ENCODE measurements at regions not wholly inside any gene's neighbourhood (a gene's known extent, or its start where the extent isn't known, plus 50 kb on each side); places are given as distances from the start of the nearest gene placed in this dataset.

GRCh38 chr2:120470041-120470965 lies 124.4 kb downstream of the INHBB start (continued):
- TF ChIP-seq ARID5B (CRISPR knock-in tag; IDR thresholded peaks at IDR 0.05), result peak; percentile 96
- TF ChIP-seq ZSCAN29 (CRISPR knock-in tag; conservative IDR thresholded peaks at IDR 0.05), result peak; percentile 98
- TF ChIP-seq SKIL (CRISPR knock-in tag; IDR thresholded peaks at IDR 0.05; ENCODE audit: borderline replicate concordance), result peak; percentile 82; the same call in 1 of the 2 replicates
- no peak for TF ChIP-seq LBX2 (CRISPR knock-in tag; IDR thresholded peaks at IDR 0.05; ENCODE audit: borderline replicate concordance)
- no peak for TF ChIP-seq NCOA1 (CRISPR knock-in tag; IDR thresholded peaks at IDR 0.05)
- no peak for TF ChIP-seq MAFK (conservative IDR thresholded peaks at IDR 0.05 in 1 of 2, IDR thresholded peaks at IDR 0.05 in 1 of 2; ENCODE audit: low read length in 2 of 2)
- no peak for TF ChIP-seq FIP1L1 (IDR thresholded peaks at IDR 0.05; ENCODE audit: borderline replicate concordance, insufficient read depth, low read depth, low read length)
- peak; percentile 75; the same call in 1 of the 2 replicates for TF ChIP-seq RBAK (CRISPR knock-in tag; IDR thresholded peaks at IDR 0.05)
- TF ChIP-seq SIX1 (CRISPR knock-in tag; IDR thresholded peaks at IDR 0.05; ENCODE audit: borderline replicate concordance), result peak; percentile 30; the same call in 1 of the 2 replicates
- no peak for TF ChIP-seq USF2 (IDR thresholded peaks at IDR 0.05; ENCODE audit: low read depth, low read length)
- TF ChIP-seq USF2 (CRISPR knock-in tag; IDR thresholded peaks at IDR 0.05; ENCODE audit: borderline replicate concordance), result no peak
- TF ChIP-seq ZBTB2 (CRISPR knock-in tag; IDR thresholded peaks at IDR 0.05; ENCODE audit: low read depth), result no peak
- TF ChIP-seq GRHL1 (CRISPR knock-in tag; conservative IDR thresholded peaks at IDR 0.05), result no peak
